Smooth muscle cell (in vitro differentiated cells): ENCODE measurements at regions not wholly inside any gene's neighbourhood (a gene's known extent, or its start where the extent isn't known, plus 50 kb on each side); places are given as distances from the start of the nearest gene placed in this dataset.

Source experiments
- DNase-seq: peaks from one replicate; lab custom pipeline; 2025; ENCODE audit not compliant: unreplicated experiment; lab: John Stamatoyannopoulos, UW
- H2AFZ ChIP-seq: fragments of 200-600 bp; sonication (generic); 2 replicates; pipeline ENCODE4 v1.6.0; 2016; ENCODE audit warnings: antibody characterized with exemption, low read depth, mild to moderate bottlenecking
- H3F3A ChIP-seq: fragments of 200-600 bp; sonication (generic); 2 replicates; pipeline ENCODE4 v1.6.0; 2017; ENCODE audit warnings: antibody characterized with exemption, low read depth
- H3K27ac ChIP-seq: fragments of 200-600 bp; sonication (generic); 2 replicates; pipeline ENCODE4 v1.5.1; 2016; ENCODE audit warnings: low read depth, mild to moderate bottlenecking
- H3K27me3 ChIP-seq: fragments of 200-600 bp; sonication (generic); 2 replicates; pipeline ENCODE4 v1.6.1; 2016; ENCODE audit warnings: low read depth, mild to moderate bottlenecking
- H3K36me3 ChIP-seq: fragments of 200-600 bp; sonication (generic); 2 replicates; pipeline ENCODE4 v1.5.1; 2016; ENCODE audit warnings: low read depth
- H3K4me1 ChIP-seq: fragments of 200-600 bp; sonication (generic); 2 replicates; pipeline ENCODE4 v1.5.1; 2016; ENCODE audit warnings: low read depth
- H3K4me2 ChIP-seq: fragments of 200-600 bp; sonication (generic); 2 replicates; pipeline ENCODE4 v1.6.0; 2016; ENCODE audit warnings: mild to moderate bottlenecking
- H3K4me3 ChIP-seq: fragments of 200-600 bp; sonication (generic); 2 replicates; pipeline ENCODE4 v1.5.1; 2016; ENCODE audit warnings: mild to moderate bottlenecking
- H3K79me2 ChIP-seq: fragments of 200-600 bp; sonication (generic); 2 replicates; pipeline ENCODE4 v1.6.0; 2016; ENCODE audit warnings: low read depth, mild to moderate bottlenecking
- H3K9ac ChIP-seq: fragments of 200-600 bp; sonication (generic); 2 replicates; pipeline ENCODE4 v1.6.0; 2016; ENCODE audit warnings: low read depth
- H3K9me3 ChIP-seq: fragments of 200-600 bp; sonication (generic); replicated peaks from 2 replicates; pipeline ENCODE4 v1.5.1; 2016; ENCODE audit warnings: low read depth
- H4K20me1 ChIP-seq: fragments of 200-600 bp; sonication (generic); 2 replicates; pipeline ENCODE4 v1.6.0; 2016; ENCODE audit warnings: low read depth
- WGBS: methylation state at CpG from one replicate; pipeline ENCODE4 v1.1.7; 2016; ENCODE audit warnings: low lambda C conversion rate; 5-methylcytosine and 5-hydroxymethylcytosine counted together
- TF ChIP-seq, protein P1 (sequence below): fragments of 200-600 bp; sonication (generic); IDR thresholded peaks from 2 replicates; pipeline ENCODE4 v1.5.1; 2017; ENCODE audit warnings: borderline replicate concordance, mild to moderate bottlenecking, antibody characterized with exemption; ENCODE audit not compliant: insufficient read depth, poor library complexity, severe bottlenecking

DNA sequence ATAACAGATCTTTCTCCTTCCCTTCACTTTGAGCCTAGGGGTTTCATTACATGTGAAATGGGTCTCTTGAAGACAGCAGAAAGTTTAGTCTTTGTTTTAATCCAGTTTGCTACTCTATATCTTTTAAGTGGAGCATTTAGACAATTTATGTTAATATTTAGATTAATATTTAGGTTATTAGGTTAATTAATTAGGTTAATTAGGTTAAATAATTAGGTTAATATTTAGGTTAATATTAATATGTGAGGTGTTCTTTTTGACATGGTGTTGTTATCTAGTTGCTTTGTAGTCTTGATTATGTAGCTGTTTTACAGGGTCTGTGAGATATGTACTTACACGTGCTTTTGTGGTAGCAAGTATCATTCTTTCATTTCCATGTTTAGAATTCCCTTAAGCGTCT lies 312.9 kb downstream of the NEK10 start:
- Histone ChIP-seq H3K79me2 (no peaks in the 10 kb centered on the region), H4K20me1 (no peaks in the 10 kb centered on the region), H3K27ac (no peak overlapping the region), H3K4me1 (no peaks in the 10 kb centered on the region), H3K36me3 (no peaks in the 10 kb centered on the region), H3K9ac (no peak overlapping the region), H2AFZ (no peak overlapping the region), H3K4me3 (no peak overlapping the region), H3F3A (no peaks in the 10 kb centered on the region), H3K9me3 (peaks cover 6% of the 10 kb centered on the region), H3K27me3 (no peaks in the 10 kb centered on the region), H3K4me2 (no peak overlapping the region)
- DNase-seq, result no peak
- TF ChIP-seq, protein P1, sequence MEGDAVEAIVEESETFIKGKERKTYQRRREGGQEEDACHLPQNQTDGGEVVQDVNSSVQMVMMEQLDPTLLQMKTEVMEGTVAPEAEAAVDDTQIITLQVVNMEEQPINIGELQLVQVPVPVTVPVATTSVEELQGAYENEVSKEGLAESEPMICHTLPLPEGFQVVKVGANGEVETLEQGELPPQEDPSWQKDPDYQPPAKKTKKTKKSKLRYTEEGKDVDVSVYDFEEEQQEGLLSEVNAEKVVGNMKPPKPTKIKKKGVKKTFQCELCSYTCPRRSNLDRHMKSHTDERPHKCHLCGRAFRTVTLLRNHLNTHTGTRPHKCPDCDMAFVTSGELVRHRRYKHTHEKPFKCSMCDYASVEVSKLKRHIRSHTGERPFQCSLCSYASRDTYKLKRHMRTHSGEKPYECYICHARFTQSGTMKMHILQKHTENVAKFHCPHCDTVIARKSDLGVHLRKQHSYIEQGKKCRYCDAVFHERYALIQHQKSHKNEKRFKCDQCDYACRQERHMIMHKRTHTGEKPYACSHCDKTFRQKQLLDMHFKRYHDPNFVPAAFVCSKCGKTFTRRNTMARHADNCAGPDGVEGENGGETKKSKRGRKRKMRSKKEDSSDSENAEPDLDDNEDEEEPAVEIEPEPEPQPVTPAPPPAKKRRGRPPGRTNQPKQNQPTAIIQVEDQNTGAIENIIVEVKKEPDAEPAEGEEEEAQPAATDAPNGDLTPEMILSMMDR, result no peak
- whole genome bisulfite sequencing, result 94% methylated on average over 2 of the region's 2 CpGs

- H4K20me1 ChIP-seq, result no peaks in the 10 kb centered on the region
- H3K27ac ChIP-seq, result no peak overlapping the region
- TF ChIP-seq, protein P1, result no peak
- no peaks in the 10 kb centered on the region for H3K27me3 ChIP-seq
- H3F3A ChIP-seq, result no peaks in the 10 kb centered on the region
- H3K9me3 ChIP-seq, result peaks cover 6% of the 10 kb centered on the region
- no peak overlapping the region for H3K9ac ChIP-seq
- H2AFZ ChIP-seq, result no peak overlapping the region
- DNase-seq, result no peak
- H3K4me2 ChIP-seq, result no peak overlapping the region
- H3K36me3 ChIP-seq, result no peaks in the 10 kb centered on the region
- no peaks in the 10 kb centered on the region for H3K79me2 ChIP-seq
- H3K4me3 ChIP-seq, result no peak overlapping the region
- H3K4me1 ChIP-seq, result no peaks in the 10 kb centered on the region
These were observed 309.7 kb downstream of the NEK10 start for GRCh38 chr3:27059489-27059888.
